H9 (cell line): ENCODE measurements at regions not wholly inside any gene's neighbourhood (a gene's known extent, or its start where the extent isn't known, plus 50 kb on each side); places are given as distances from the start of the nearest gene placed in this dataset.

ENCODE experiments used
- DNase-seq: peaks from one replicate; pipeline ENCODE4 v3.0.0-alpha.2; 2017
- H2AFZ ChIP-seq: one replicate; pipeline ENCODE4 v1.6.1; 2013; ENCODE audit warnings: mild to moderate bottlenecking, low read length, control low read depth, moderate library complexity
- H2AK5ac ChIP-seq: 2 replicates; pipeline ENCODE4 v1.6.1; 2013; ENCODE audit warnings: low read length, control low read depth, mixed read lengths; ENCODE audit not compliant: insufficient read length
- H2BK120ac ChIP-seq: one replicate; pipeline ENCODE4 v1.6.1; 2013; ENCODE audit warnings: low read depth, mild to moderate bottlenecking, low read length, control low read depth, inconsistent platforms; ENCODE audit not compliant: poor library complexity, severe bottlenecking
- H2BK12ac ChIP-seq: 2 replicates; pipeline ENCODE4 v1.6.1; 2013; ENCODE audit warnings: low read length, control low read depth, mixed read lengths, low read depth; ENCODE audit not compliant: insufficient read length
- H2BK15ac ChIP-seq: 2 replicates; pipeline ENCODE4 v1.6.1; 2013; ENCODE audit warnings: low read depth, low read length, control low read depth
- H2BK20ac ChIP-seq: one replicate; pipeline ENCODE4 v1.6.1; 2013; ENCODE audit warnings: low read depth, mild to moderate bottlenecking, low read length, control low read depth, inconsistent platforms; ENCODE audit not compliant: poor library complexity, severe bottlenecking
- H2BK5ac ChIP-seq: 2 replicates; pipeline ENCODE4 v1.6.1; 2013; ENCODE audit warnings: low read length, control low read depth, mixed read lengths; ENCODE audit not compliant: insufficient read length
- H3K14ac ChIP-seq: 2 replicates; pipeline ENCODE4 v1.6.1; 2013; ENCODE audit warnings: low read length, control low read depth; ENCODE audit not compliant: insufficient read depth
- H3K18ac ChIP-seq: 2 replicates; pipeline ENCODE4 v1.6.1; 2013; ENCODE audit warnings: low read depth, mild to moderate bottlenecking, mixed read lengths, low read length, control low read depth; ENCODE audit not compliant: insufficient read length
- H3K23ac ChIP-seq: 2 replicates; pipeline ENCODE4 v1.6.1; 2013; ENCODE audit warnings: low read length, control low read depth, mixed read lengths, low read depth; ENCODE audit not compliant: insufficient read length
- H3K23me2 ChIP-seq: 2 replicates; pipeline ENCODE4 v1.6.1; 2013; ENCODE audit warnings: low read depth, mild to moderate bottlenecking, mixed read lengths, low read length, control low read depth; ENCODE audit not compliant: insufficient read length, poor library complexity, severe bottlenecking
- H3K27ac ChIP-seq: 2 replicates; pipeline ENCODE4 v1.5.1; 2013; ENCODE audit warnings: low read length, control low read depth, mixed read lengths, low read depth; ENCODE audit not compliant: insufficient read length
- H3K27me3 ChIP-seq: 2 replicates; pipeline ENCODE4 v1.6.1; 2013; ENCODE audit warnings: low read length, control low read depth, inconsistent platforms; ENCODE audit not compliant: insufficient read depth
- H3K4ac ChIP-seq: 2 replicates; pipeline ENCODE4 v1.6.1; 2013; ENCODE audit warnings: low read depth, mild to moderate bottlenecking, control low read depth, inconsistent platforms, low read length, moderate library complexity
- H3K4me1 ChIP-seq: 2 replicates; pipeline ENCODE4 v1.6.1; 2013; ENCODE audit warnings: low read length, control low read depth, inconsistent platforms; ENCODE audit not compliant: insufficient read depth
- H3K4me2 ChIP-seq: 2 replicates; pipeline ENCODE4 v1.6.1; 2013; ENCODE audit warnings: low read length, control low read depth, mixed read lengths; ENCODE audit not compliant: insufficient read length, insufficient read depth
- H3K56ac ChIP-seq: 2 replicates; pipeline ENCODE4 v1.6.1; 2013; ENCODE audit warnings: low read depth, mild to moderate bottlenecking, mixed read lengths, low read length, control low read depth; ENCODE audit not compliant: insufficient read length
- H3K79me1 ChIP-seq: 2 replicates; pipeline ENCODE4 v1.6.1; 2013; ENCODE audit warnings: low read depth, mild to moderate bottlenecking, moderate library complexity, low read length, control low read depth, inconsistent platforms; ENCODE audit not compliant: insufficient read depth, poor library complexity, severe bottlenecking
- H3K79me2 ChIP-seq: 2 replicates; pipeline ENCODE4 v1.6.1; 2013; ENCODE audit warnings: low read length, control low read depth, inconsistent platforms; ENCODE audit not compliant: insufficient read depth
- H3K9ac ChIP-seq: 2 replicates; pipeline ENCODE4 v1.6.1; 2013; ENCODE audit warnings: low read length, control low read depth, mixed read lengths; ENCODE audit not compliant: insufficient read length; ENCODE audit errors: extremely low read depth
- H3K9me3 ChIP-seq: one replicate; pipeline ENCODE4 v1.6.1; 2013; ENCODE audit warnings: low read depth, low read length, inconsistent platforms; ENCODE audit not compliant: control insufficient read depth
- H3T11ph ChIP-seq: one replicate; pipeline ENCODE4 v1.6.1; 2013; ENCODE audit warnings: mild to moderate bottlenecking, low read length, control low read depth, inconsistent platforms
- H4K20me1 ChIP-seq: one replicate; pipeline ENCODE4 v1.6.1; 2013; ENCODE audit not compliant: control insufficient read depth, insufficient read length, insufficient read depth
- H4K5ac ChIP-seq: 2 replicates; pipeline ENCODE4 v1.6.1; 2013; ENCODE audit warnings: low read depth, mild to moderate bottlenecking, mixed read lengths, low read length, control low read depth; ENCODE audit not compliant: insufficient read length
- H4K8ac ChIP-seq: replicated peaks from 2 replicates; pipeline ENCODE4 v1.6.1; 2013; ENCODE audit warnings: low read length, control low read depth, mixed read lengths, low read depth; ENCODE audit not compliant: insufficient read length
- H4K91ac ChIP-seq: 2 replicates; pipeline ENCODE4 v1.6.1; 2013; ENCODE audit warnings: low read depth, mild to moderate bottlenecking, moderate library complexity, mixed read lengths, low read length, control low read depth; ENCODE audit not compliant: insufficient read length
- H3K27ac Mint-ChIP-seq, 3 experiments: 2 replicates in 2 of 3; 3 replicates in 1 of 3; pipeline ENCODE4 v1.8.0; 2020 to 2021; ENCODE audit warnings: mixed read lengths in 3 of 3, mild to moderate bottlenecking in 1 of 3, moderate library complexity in 1 of 3
- H3K27me3 Mint-ChIP-seq: 2 replicates; pipeline ENCODE4 v1.8.0; 2021; ENCODE audit warnings: low read depth, mild to moderate bottlenecking, moderate library complexity, mixed read lengths
- H3K36me3 Mint-ChIP-seq, 3 experiments: 2 replicates in 2 of 3; 3 replicates in 1 of 3; pipeline ENCODE4 v1.8.0; 2020 to 2021; ENCODE audit warnings: low read depth in 3 of 3, mixed read lengths in 3 of 3; ENCODE audit not compliant: insufficient read depth in 1 of 3
- H3K4me1 Mint-ChIP-seq, 2 experiments: 2 replicates each; pipeline ENCODE4 v1.8.0; 2020; ENCODE audit warnings: mixed read lengths in 2 of 2
- H3K4me3 Mint-ChIP-seq, 2 experiments: 2 replicates in 1 of 2; 3 replicates in 1 of 2; pipeline ENCODE4 v1.8.0; 2020 to 2021; ENCODE audit warnings: mild to moderate bottlenecking in 2 of 2, mixed read lengths in 2 of 2, moderate library complexity in 1 of 2
- H3K9me3 Mint-ChIP-seq, 2 experiments: 2 replicates in 1 of 2; 3 replicates in 1 of 2; pipeline ENCODE4 v1.8.0; 2020; ENCODE audit warnings: mild to moderate bottlenecking in 2 of 2, mixed read lengths in 2 of 2, moderate library complexity in 1 of 2
- WGBS: extraction: QIAGEN DNeasy Blood & Tissue Kit; methylation state at CpG from one replicate; pipeline ENCODE4 v1.1.7; 2013; ENCODE audit warnings: missing lambda C conversion rate, low lambda C conversion rate, mixed read lengths; ENCODE audit not compliant: insufficient read length; ENCODE audit errors: extremely low coverage; 5-methylcytosine and 5-hydroxymethylcytosine counted together
- TF ChIP-seq, protein P1 (sequence below): fragments of 200-600 bp; sonication (generic); conservative IDR thresholded peaks from 3 replicates; pipeline ENCODE4 v1.8.0; 2021; ENCODE audit warnings: antibody characterized with exemption, mild to moderate bottlenecking

DNA sequence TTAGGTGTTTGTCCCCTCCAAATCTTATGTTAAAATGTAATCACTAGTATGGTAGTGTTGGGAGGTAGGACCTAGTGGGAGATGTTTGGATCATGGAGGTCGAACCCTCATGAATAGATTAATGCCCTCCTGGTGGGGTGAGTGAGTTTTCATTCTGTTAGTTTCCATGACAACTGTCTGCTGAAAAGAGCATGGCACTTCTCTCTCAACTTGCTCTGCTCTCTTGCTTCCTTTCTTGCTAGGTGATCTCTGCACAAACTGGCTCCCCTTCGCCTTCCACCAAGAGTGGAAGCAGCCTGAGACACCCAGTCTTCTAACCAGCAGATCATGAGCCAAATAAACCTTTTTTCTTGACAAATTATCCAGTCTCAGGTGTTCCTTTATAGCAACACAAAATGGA, 853.9 kb downstream of the SORCS1 start:
- Histone ChIP-seq H3K23me2 (no peaks in the 10 kb centered on the region), H3K9me3 (no peaks in the 10 kb centered on the region), H3K27ac (no peak overlapping the region), H2BK12ac (no peak overlapping the region), H2AFZ (no peak overlapping the region), H3T11ph (no peak overlapping the region), H2BK20ac (no peak overlapping the region), H3K4ac (no peak overlapping the region), H4K91ac (no peak overlapping the region), H3K23ac (no peak overlapping the region), H3K56ac (no peak overlapping the region), H3K4me1 (peaks cover 4% of the 10 kb centered on the region; the same call in 1 of the 2 replicates), H3K14ac (no peak overlapping the region), H2BK120ac (no peak overlapping the region), H4K8ac (no peak overlapping the region), H3K18ac (no peak overlapping the region), H4K20me1 (no peaks in the 10 kb centered on the region), H4K5ac (no peak overlapping the region), H3K4me2 (no peak overlapping the region), H3K79me1 (no peaks in the 10 kb centered on the region), H2BK15ac (no peak overlapping the region), H3K27me3 (no peaks in the 10 kb centered on the region), H3K79me2 (no peaks in the 10 kb centered on the region), H2BK5ac (no peak overlapping the region), H3K9ac (no peak overlapping the region), H2AK5ac (no peak overlapping the region)
- Mint-ChIP-seq H3K27ac (peak overlapping the region; percentile 71 to 73 (median 73); a peak in 5 of 7 replicates), H3K4me3 (no peak overlapping the region), H3K27me3 (no peaks in the 10 kb centered on the region), H3K9me3 (no peaks in the 10 kb centered on the region), H3K36me3 (no peaks in the 10 kb centered on the region), H3K4me1 (peaks cover 21 to 22% of the 10 kb centered on the region in 2 experiments)
- peak; percentile 33 for DNase-seq
- WGBS = no CpG with 5 or more reads among the region's 2 CpGs
- TF ChIP-seq, protein P1, sequence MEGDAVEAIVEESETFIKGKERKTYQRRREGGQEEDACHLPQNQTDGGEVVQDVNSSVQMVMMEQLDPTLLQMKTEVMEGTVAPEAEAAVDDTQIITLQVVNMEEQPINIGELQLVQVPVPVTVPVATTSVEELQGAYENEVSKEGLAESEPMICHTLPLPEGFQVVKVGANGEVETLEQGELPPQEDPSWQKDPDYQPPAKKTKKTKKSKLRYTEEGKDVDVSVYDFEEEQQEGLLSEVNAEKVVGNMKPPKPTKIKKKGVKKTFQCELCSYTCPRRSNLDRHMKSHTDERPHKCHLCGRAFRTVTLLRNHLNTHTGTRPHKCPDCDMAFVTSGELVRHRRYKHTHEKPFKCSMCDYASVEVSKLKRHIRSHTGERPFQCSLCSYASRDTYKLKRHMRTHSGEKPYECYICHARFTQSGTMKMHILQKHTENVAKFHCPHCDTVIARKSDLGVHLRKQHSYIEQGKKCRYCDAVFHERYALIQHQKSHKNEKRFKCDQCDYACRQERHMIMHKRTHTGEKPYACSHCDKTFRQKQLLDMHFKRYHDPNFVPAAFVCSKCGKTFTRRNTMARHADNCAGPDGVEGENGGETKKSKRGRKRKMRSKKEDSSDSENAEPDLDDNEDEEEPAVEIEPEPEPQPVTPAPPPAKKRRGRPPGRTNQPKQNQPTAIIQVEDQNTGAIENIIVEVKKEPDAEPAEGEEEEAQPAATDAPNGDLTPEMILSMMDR = no peak
